ENCODE measurements at regions not wholly inside any gene's neighbourhood (a gene's known extent, or its start where the extent isn't known, plus 50 kb on each side); places are given as distances from the start of the nearest gene placed in this dataset.

- intact Hi-C loops (cut with DNase I; ENCODE audit: low total_unique reads): no loop called here
- in situ Hi-C loops (cut with MboI; ENCODE audit: low pct_ligation_motif_present in 1 of 4, low pct_unique_long_range_greater_than_20kb in 1 of 4, low sequenced_read_pairs in 3 of 4): no loop called here
- no peak for DNase-seq
- no peaks in the 10 kb centered on the region for H3K9me3 ChIP-seq
- H3K36me3 ChIP-seq: no peaks in the 10 kb centered on the region
- no peak for TF ChIP-seq POLR2A (IDR thresholded peaks at IDR 0.05)
- TF ChIP-seq POLR2AphosphoS5 (IDR thresholded peaks at IDR 0.05): no peak
- TF ChIP-seq EP300 (IDR thresholded peaks at IDR 0.05; ENCODE audit: low read depth): no peak
- no peak for TF ChIP-seq CTCF (IDR thresholded peaks at IDR 0.05)
- H3K27ac ChIP-seq: no peak overlapping the region
- no peaks in the 10 kb centered on the region for H3K27me3 ChIP-seq
- 100% methylated on average over 1 of the region's 1 CpG; no CpG with 5 or more reads in 1 of the 2 donors for WGBS, 2 donors (ENCODE audit: low coverage in 1 of 2)
- H3K4me1 ChIP-seq: no peaks in the 10 kb centered on the region
- no peak overlapping the region for H3K4me3 ChIP-seq
These were observed 160.4 kb upstream of the SYT6 start for GRCh38 chr1:114314098-114314497.

- intact Hi-C loops (cut with DNase I; ENCODE audit: low total_unique reads) (no loop called here), in situ Hi-C loops (cut with MboI; ENCODE audit: low pct_ligation_motif_present in 1 of 4, low pct_unique_long_range_greater_than_20kb in 1 of 4, low sequenced_read_pairs in 3 of 4) (no loop called here)
- no peak overlapping the region for H3K4me3 ChIP-seq
- no peaks in the 10 kb centered on the region for H3K9me3 ChIP-seq
- TF ChIP-seq EP300 (IDR thresholded peaks at IDR 0.05; ENCODE audit: low read depth) (no peak), POLR2AphosphoS5 (IDR thresholded peaks at IDR 0.05) (no peak), CTCF (IDR thresholded peaks at IDR 0.05) (no peak), POLR2A (IDR thresholded peaks at IDR 0.05) (no peak)
- 42% methylated on average over 3 of the region's 3 CpGs; no CpG with 5 or more reads in 1 of the 2 donors for WGBS, 2 donors (ENCODE audit: low coverage in 1 of 2)
- no peaks in the 10 kb centered on the region for H3K4me1 ChIP-seq
- H3K27ac ChIP-seq: no peak overlapping the region
- no peaks in the 10 kb centered on the region for H3K36me3 ChIP-seq
- H3K27me3 ChIP-seq: no peaks in the 10 kb centered on the region
- DNase-seq: no peak
These were observed 157.1 kb upstream of the SYT6 start for GRCh38 chr1:114310695-114311271.

GRCh38 chr1:114302821-114303220, 149.2 kb upstream of the SYT6 start:
- DNase-seq: no peak
- in situ Hi-C loops (cut with MboI; ENCODE audit: low pct_ligation_motif_present in 1 of 4, low pct_unique_long_range_greater_than_20kb in 1 of 4, low sequenced_read_pairs in 3 of 4): no loop called here
- Histone ChIP-seq H3K4me3 (no peak overlapping the region), H3K9me3 (no peaks in the 10 kb centered on the region), H3K36me3 (no peaks in the 10 kb centered on the region), H3K27me3 (no peaks in the 10 kb centered on the region), H3K27ac (no peak overlapping the region), H3K4me1 (no peaks in the 10 kb centered on the region)
- intact Hi-C loops (cut with DNase I; ENCODE audit: low total_unique reads): no loop called here
- WGBS, 2 donors (ENCODE audit: low coverage in 1 of 2): 88 to 100% methylated on average over 1 to 2 of the region's 2 CpGs
- TF ChIP-seq CTCF (IDR thresholded peaks at IDR 0.05): no peak
- no peak for TF ChIP-seq EP300 (IDR thresholded peaks at IDR 0.05; ENCODE audit: low read depth)
- TF ChIP-seq POLR2AphosphoS5 (IDR thresholded peaks at IDR 0.05): no peak
- no peak for TF ChIP-seq POLR2A (IDR thresholded peaks at IDR 0.05)

- no peaks in the 10 kb centered on the region for H3K4me1 ChIP-seq
- no peaks in the 10 kb centered on the region for H3K36me3 ChIP-seq
- TF ChIP-seq POLR2AphosphoS5 (IDR thresholded peaks at IDR 0.05) (no peak), POLR2A (IDR thresholded peaks at IDR 0.05) (no peak), CTCF (IDR thresholded peaks at IDR 0.05) (no peak), EP300 (IDR thresholded peaks at IDR 0.05; ENCODE audit: low read depth) (no peak)
- intact Hi-C loops (cut with DNase I; ENCODE audit: low total_unique reads) (no loop called here), in situ Hi-C loops (cut with MboI; ENCODE audit: low pct_ligation_motif_present in 1 of 4, low pct_unique_long_range_greater_than_20kb in 1 of 4, low sequenced_read_pairs in 3 of 4) (loop anchor here in 3 of 4 donors (25.0 kb wide), 1 partner anchor 462 kb away; no protein-coding TSS in a partner anchor)
- no peaks in the 10 kb centered on the region for H3K9me3 ChIP-seq
- H3K4me3 ChIP-seq: no peak overlapping the region
- H3K27ac ChIP-seq: no peak overlapping the region
- WGBS, 2 donors (ENCODE audit: low coverage in 1 of 2): 56 to 67% methylated on average over 7 to 9 of the region's 9 CpGs
- no peak for DNase-seq
- no peaks in the 10 kb centered on the region for H3K27me3 ChIP-seq
These were observed 145.8 kb upstream of the SYT6 start for GRCh38 chr1:114299331-114299975.

Measured in transverse colon (tissue), 4 donors.